Suprapubic skin (tissue), 4 donors: ENCODE measurements at regions not wholly inside any gene's neighbourhood (a gene's known extent, or its start where the extent isn't known, plus 50 kb on each side); places are given as distances from the start of the nearest gene placed in this dataset.

Experiments
- DNase-seq, 2 donors: peaks; one replicate each; pipeline ENCODE4 v3.0.0-alpha.2; 2019; ENCODE audit warnings: low spot score in 2 of 2
- H3K27ac ChIP-seq: fragments of 200-600 bp; sonication (generic); one replicate; pipeline ENCODE4 v1.5.1; 2019
- H3K27me3 ChIP-seq: fragments of 200-600 bp; sonication (generic); one replicate; pipeline ENCODE4 v1.5.1; 2019
- H3K36me3 ChIP-seq: fragments of 200-600 bp; sonication (generic); one replicate; pipeline ENCODE4 v1.5.1; 2019
- H3K4me1 ChIP-seq: fragments of 200-600 bp; sonication (generic); one replicate; pipeline ENCODE4 v1.5.1; 2019
- H3K4me3 ChIP-seq: fragments of 200-600 bp; sonication (generic); one replicate; pipeline ENCODE4 v1.5.1; 2019; ENCODE audit warnings: mild to moderate bottlenecking
- H3K9me3 ChIP-seq: fragments of 200-600 bp; sonication (generic); one replicate; pipeline ENCODE4 v1.5.1; 2019
- EP300 ChIP-seq: sonication (generic); formaldehyde crosslinking; IDR thresholded peaks from one replicate; pipeline ENCODE4 v1.6.1; 2017; ENCODE audit warnings: antibody characterized with exemption
- POLR2A ChIP-seq, 2 donors: fragments of 450-650 bp; IDR thresholded peaks; one replicate each; pipeline ENCODE4 v1.6.1; 2017; ENCODE audit warnings: antibody characterized with exemption in 2 of 2, mild to moderate bottlenecking in 2 of 2, moderate library complexity in 2 of 2
- POLR2AphosphoS5 ChIP-seq, 3 donors: sonication (generic); formaldehyde crosslinking; IDR thresholded peaks; one replicate each; pipeline ENCODE4 v1.6.1; 2017; ENCODE audit warnings: antibody characterized with exemption in 3 of 3
- WGBS: methylation state at CpG from one replicate; pipeline ENCODE4 v1.1.5; 2018; 5-methylcytosine and 5-hydroxymethylcytosine counted together
- TF ChIP-seq, protein P1 (sequence below), 2 donors: fragments of 200-600 bp in 1 of 2; fragments of 450-650 bp in 1 of 2; sonication (generic) in 1 of 2; IDR thresholded peaks; one replicate each; pipeline ENCODE4 v1.5.1; 2016 to 2019; ENCODE audit warnings: antibody characterized with exemption in 2 of 2, mild to moderate bottlenecking in 1 of 2, moderate library complexity in 1 of 2

DNA sequence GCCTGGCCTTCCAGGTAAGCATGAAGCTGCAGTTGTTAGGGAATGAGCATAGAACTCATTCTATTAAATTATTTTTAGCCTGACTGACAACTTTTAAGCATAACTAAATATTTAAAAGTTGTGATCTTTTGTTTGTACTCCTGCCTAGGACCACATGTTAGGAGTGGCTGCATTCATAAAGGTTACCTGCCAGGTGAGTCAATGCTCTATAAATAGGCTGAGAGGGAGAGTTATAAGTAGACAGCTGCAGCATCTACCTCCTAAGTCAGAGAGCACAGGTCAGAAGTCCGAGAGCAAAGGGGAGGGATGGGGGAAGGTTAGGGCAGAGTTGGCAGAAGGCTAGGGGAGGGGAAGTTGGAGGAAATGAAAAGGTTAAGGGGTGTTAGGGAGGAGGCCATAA lies 292.4 kb upstream of the TLE4 start:
- Histone ChIP-seq H3K4me3 (no peak overlapping the region), H3K9me3 (no peaks in the 10 kb centered on the region), H3K36me3 (no peaks in the 10 kb centered on the region), H3K27me3 (no peaks in the 10 kb centered on the region), H3K27ac (no peak overlapping the region), H3K4me1 (no peaks in the 10 kb centered on the region)
- TF ChIP-seq POLR2AphosphoS5 (IDR thresholded peaks at IDR 0.05): no peak
- no peak for TF ChIP-seq EP300
- TF ChIP-seq POLR2A (IDR thresholded peaks at IDR 0.05): no peak
- TF ChIP-seq, protein P1, sequence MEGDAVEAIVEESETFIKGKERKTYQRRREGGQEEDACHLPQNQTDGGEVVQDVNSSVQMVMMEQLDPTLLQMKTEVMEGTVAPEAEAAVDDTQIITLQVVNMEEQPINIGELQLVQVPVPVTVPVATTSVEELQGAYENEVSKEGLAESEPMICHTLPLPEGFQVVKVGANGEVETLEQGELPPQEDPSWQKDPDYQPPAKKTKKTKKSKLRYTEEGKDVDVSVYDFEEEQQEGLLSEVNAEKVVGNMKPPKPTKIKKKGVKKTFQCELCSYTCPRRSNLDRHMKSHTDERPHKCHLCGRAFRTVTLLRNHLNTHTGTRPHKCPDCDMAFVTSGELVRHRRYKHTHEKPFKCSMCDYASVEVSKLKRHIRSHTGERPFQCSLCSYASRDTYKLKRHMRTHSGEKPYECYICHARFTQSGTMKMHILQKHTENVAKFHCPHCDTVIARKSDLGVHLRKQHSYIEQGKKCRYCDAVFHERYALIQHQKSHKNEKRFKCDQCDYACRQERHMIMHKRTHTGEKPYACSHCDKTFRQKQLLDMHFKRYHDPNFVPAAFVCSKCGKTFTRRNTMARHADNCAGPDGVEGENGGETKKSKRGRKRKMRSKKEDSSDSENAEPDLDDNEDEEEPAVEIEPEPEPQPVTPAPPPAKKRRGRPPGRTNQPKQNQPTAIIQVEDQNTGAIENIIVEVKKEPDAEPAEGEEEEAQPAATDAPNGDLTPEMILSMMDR (IDR thresholded peaks at IDR 0.05): no peak
- 52% methylated on average over 1 of the region's 1 CpG for WGBS
- DNase-seq: no peak

DNA sequence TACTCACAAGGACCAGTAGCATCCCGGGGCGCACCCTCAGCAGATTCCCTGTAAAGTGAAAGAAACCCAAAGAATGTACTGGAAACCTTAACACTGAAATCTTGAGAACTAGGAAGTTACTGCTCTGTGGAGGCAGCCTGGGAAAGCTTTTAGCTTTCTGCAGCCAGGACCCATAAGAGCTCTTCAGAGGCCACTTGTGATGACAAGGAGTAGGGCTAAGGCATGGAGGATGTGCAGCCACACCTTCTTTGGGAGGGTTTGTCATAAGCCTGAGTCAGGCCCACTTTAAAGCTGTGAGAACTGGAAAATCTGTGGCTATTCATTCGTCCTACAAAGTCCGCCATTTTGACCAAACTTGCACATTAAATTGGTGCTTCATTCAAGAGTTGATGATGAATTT lies 291.1 kb upstream of the TLE4 start:
- no peak for DNase-seq
- H3K4me3 ChIP-seq: no peak overlapping the region
- H3K27ac ChIP-seq: no peak overlapping the region
- H3K27me3 ChIP-seq: no peaks in the 10 kb centered on the region
- H3K4me1 ChIP-seq: no peaks in the 10 kb centered on the region
- WGBS: 98% methylated on average over 4 of the region's 4 CpGs
- H3K9me3 ChIP-seq: no peaks in the 10 kb centered on the region
- H3K36me3 ChIP-seq: no peaks in the 10 kb centered on the region
- no peak for TF ChIP-seq EP300
- TF ChIP-seq POLR2A (IDR thresholded peaks at IDR 0.05): no peak
- TF ChIP-seq POLR2AphosphoS5 (IDR thresholded peaks at IDR 0.05): no peak
- TF ChIP-seq, protein P1 (IDR thresholded peaks at IDR 0.05): no peak

DNA sequence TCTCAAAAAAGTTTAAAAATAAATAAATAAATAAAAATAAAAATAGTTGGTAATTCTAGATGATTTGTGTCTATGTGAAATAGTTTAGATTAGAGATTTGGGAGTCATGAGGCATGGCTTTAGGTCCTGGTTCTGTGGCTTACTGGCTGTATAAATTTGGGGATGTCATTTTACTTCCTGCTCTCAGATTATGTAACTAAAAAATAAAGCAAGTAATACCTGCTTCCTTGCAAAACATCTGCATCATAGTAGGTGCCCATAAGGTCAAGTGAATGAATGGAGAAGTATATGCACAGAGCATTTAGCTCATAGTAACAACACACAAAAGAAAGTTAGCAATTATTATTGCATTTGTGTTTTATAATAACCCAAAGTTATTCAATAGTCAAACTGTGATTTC lies 287.7 kb upstream of the TLE4 start:
- H3K4me3 ChIP-seq: no peak overlapping the region
- TF ChIP-seq POLR2A (IDR thresholded peaks at IDR 0.05) (no peak), POLR2AphosphoS5 (IDR thresholded peaks at IDR 0.05) (no peak), EP300 (no peak)
- TF ChIP-seq, protein P1 (IDR thresholded peaks at IDR 0.05): no peak
- H3K36me3 ChIP-seq: no peaks in the 10 kb centered on the region
- H3K27me3 ChIP-seq: no peaks in the 10 kb centered on the region
- H3K4me1 ChIP-seq: no peaks in the 10 kb centered on the region
- H3K9me3 ChIP-seq: no peaks in the 10 kb centered on the region
- H3K27ac ChIP-seq: no peak overlapping the region
- no peak for DNase-seq

- TF ChIP-seq, protein P1 (IDR thresholded peaks at IDR 0.05): no peak
- TF ChIP-seq POLR2A (IDR thresholded peaks at IDR 0.05): no peak
- TF ChIP-seq EP300: no peak
- no peaks in the 10 kb centered on the region for H3K36me3 ChIP-seq
- H3K4me3 ChIP-seq: no peak overlapping the region
- H3K9me3 ChIP-seq: no peaks in the 10 kb centered on the region
- H3K27me3 ChIP-seq: no peaks in the 10 kb centered on the region
- DNase-seq: no peak
- H3K4me1 ChIP-seq: no peaks in the 10 kb centered on the region
- 67% methylated on average over 7 of the region's 7 CpGs for WGBS
- no peak overlapping the region for H3K27ac ChIP-seq
Observed at GRCh38 chr9:79286992-79287707, 284.6 kb upstream of the TLE4 start.

GRCh38 chr9:79287708-79288290 lies 284.0 kb upstream of the TLE4 start:
- Histone ChIP-seq H3K27me3 (no peaks in the 10 kb centered on the region), H3K27ac (no peak overlapping the region), H3K4me3 (no peak overlapping the region), H3K36me3 (no peaks in the 10 kb centered on the region), H3K9me3 (no peaks in the 10 kb centered on the region), H3K4me1 (no peaks in the 10 kb centered on the region)
- 78% methylated on average over 4 of the region's 4 CpGs for WGBS
- TF ChIP-seq EP300 (no peak), POLR2AphosphoS5 (IDR thresholded peaks at IDR 0.05) (no peak)
- TF ChIP-seq, protein P1 (IDR thresholded peaks at IDR 0.05): no peak
- DNase-seq: no peak
